HEK293 (cell line): ENCODE measurements at regions not wholly inside any gene's neighbourhood (a gene's known extent, or its start where the extent isn't known, plus 50 kb on each side); places are given as distances from the start of the nearest gene placed in this dataset.

Source experiments
- CTCF ChIA-PET: fragments of 350-600 bp; formaldehyde crosslinking; extraction: SDS; loops from one replicate; lab custom pipeline; 2021; ENCODE audit warnings: antibody characterized with exemption; lab: Yijun Ruan, JAX
- POLR2A ChIA-PET: fragments of 300-600 bp; formaldehyde crosslinking; extraction: SDS; loops from one replicate; lab custom pipeline; 2020; ENCODE audit warnings: antibody characterized with exemption, inconsistent platforms; lab: Yijun Ruan, JAX
- H3K27ac ChIP-seq: fragments of 200-500 bp; sonication (Bioruptor generic); 2 replicates; pipeline ENCODE4 v1.5.1; 2014; ENCODE audit warnings: low read depth, low read length, control low read depth, inconsistent platforms; ENCODE audit errors: extremely low read depth
- H3K36me3 ChIP-seq, 2 experiments: fragments of 200-500 bp in 1 of 2; sonication (Bioruptor generic) in 1 of 2; 1 replicate in 1 of 2; 2 replicates in 1 of 2; pipeline ENCODE4 v1.5.1; 2014 to 2017; ENCODE audit warnings: inconsistent platforms in 2 of 2, low read length in 2 of 2; ENCODE audit not compliant: control insufficient read depth in 2 of 2, insufficient read depth in 1 of 2
- H3K4me1 ChIP-seq: fragments of 200-500 bp; sonication (Bioruptor generic); 2 replicates; pipeline ENCODE4 v1.5.1; 2014; ENCODE audit warnings: mild to moderate bottlenecking, low read length, inconsistent platforms; ENCODE audit not compliant: control insufficient read depth, insufficient read depth
- H3K4me3 ChIP-seq: 2 replicates; pipeline ENCODE4 v1.5.1; 2011; ENCODE audit warnings: low read depth, mild to moderate bottlenecking, control low read depth, low read length, moderate library complexity
- H3K9me3 ChIP-seq: fragments of 200-500 bp; sonication (Bioruptor generic); 2 replicates; pipeline ENCODE4 v1.5.1; 2014; ENCODE audit warnings: low read depth, low read length, inconsistent platforms; ENCODE audit not compliant: control insufficient read depth, insufficient read depth
- ATF2 ChIP-seq: fragments of 450-650 bp; formaldehyde crosslinking; IDR thresholded peaks from 2 replicates; pipeline ENCODE4 v1.5.1; 2016; ENCODE audit warnings: missing biosample characterization, missing genetic modification characterization, low read depth
- HOXC10 ChIP-seq: sonication (generic); formaldehyde crosslinking; IDR thresholded peaks from 2 replicates; pipeline ENCODE4 v1.8.1; 2023; ENCODE audit warnings: mild to moderate bottlenecking, missing genetic modification reagents
- HOXD13 ChIP-seq: sonication (generic); formaldehyde crosslinking; IDR thresholded peaks from 2 replicates; pipeline ENCODE4 v1.8.0; 2022; ENCODE audit warnings: missing genetic modification reagents, borderline replicate concordance
- KLF16 ChIP-seq: fragments of 450-650 bp; formaldehyde crosslinking; IDR thresholded peaks from 2 replicates; pipeline ENCODE4 v1.5.1; 2017; ENCODE audit warnings: missing biosample characterization, missing genetic modification characterization
- ZBTB21 ChIP-seq: fragments of 450-650 bp; formaldehyde crosslinking; IDR thresholded peaks from 2 replicates; pipeline ENCODE4 v1.5.1; 2017; ENCODE audit warnings: missing biosample characterization, missing genetic modification characterization
- ZBTB26 ChIP-seq: fragments of 450-650 bp; formaldehyde crosslinking; optimal IDR thresholded peaks from 2 replicates; pipeline ENCODE3; 2016; ENCODE audit warnings: missing biosample characterization, mild to moderate bottlenecking, missing genetic modification characterization
- ZBTB44 ChIP-seq: fragments of 450-650 bp; IDR thresholded peaks from 2 replicates; pipeline ENCODE4 v1.5.1; 2018; ENCODE audit warnings: missing biosample characterization, mild to moderate bottlenecking, missing genetic modification characterization
- ZBTB49 ChIP-seq: fragments of 450-650 bp; formaldehyde crosslinking; IDR thresholded peaks from 2 replicates; pipeline ENCODE4 v1.5.1; 2016; ENCODE audit warnings: missing biosample characterization, missing genetic modification characterization, low read depth
- ZFP41 ChIP-seq: fragments of 450-650 bp; formaldehyde crosslinking; IDR thresholded peaks from 2 replicates; pipeline ENCODE4 v1.5.1; 2016; ENCODE audit warnings: missing biosample characterization, missing genetic modification characterization, borderline replicate concordance
- ZNF248 ChIP-seq: fragments of 450-650 bp; formaldehyde crosslinking; IDR thresholded peaks from 2 replicates; pipeline ENCODE4 v1.5.1; 2017; ENCODE audit warnings: missing biosample characterization, missing genetic modification characterization
- ZNF266 ChIP-seq: fragments of 450-650 bp; formaldehyde crosslinking; IDR thresholded peaks from 2 replicates; pipeline ENCODE4 v1.5.1; 2016; ENCODE audit warnings: missing biosample characterization, missing genetic modification characterization, low read depth
- ZNF280C ChIP-seq: fragments of 450-650 bp; formaldehyde crosslinking; IDR thresholded peaks from 2 replicates; pipeline ENCODE4 v1.5.1; 2016; ENCODE audit warnings: missing biosample characterization, missing genetic modification characterization
- ZNF416 ChIP-seq: fragments of 450-650 bp; formaldehyde crosslinking; IDR thresholded peaks from 2 replicates; pipeline ENCODE4 v1.5.1; 2016; ENCODE audit warnings: missing biosample characterization, missing genetic modification characterization
- ZNF423 ChIP-seq: fragments of 450-650 bp; formaldehyde crosslinking; IDR thresholded peaks from 2 replicates; pipeline ENCODE4 v1.5.1; 2016; ENCODE audit warnings: missing biosample characterization, missing genetic modification characterization
- ZNF513 ChIP-seq: fragments of 450-650 bp; IDR thresholded peaks from 2 replicates; pipeline ENCODE4 v1.5.1; 2018; ENCODE audit warnings: missing biosample characterization, missing genetic modification characterization
- ZNF530 ChIP-seq: fragments of 450-650 bp; formaldehyde crosslinking; IDR thresholded peaks from 2 replicates; pipeline ENCODE4 v1.5.1; 2016; ENCODE audit warnings: low read depth, missing biosample characterization, missing genetic modification characterization
- ZNF544 ChIP-seq: fragments of 450-650 bp; formaldehyde crosslinking; IDR thresholded peaks from 2 replicates; pipeline ENCODE4 v1.5.0; 2017; ENCODE audit warnings: missing biosample characterization, missing genetic modification characterization
- ZNF664 ChIP-seq: fragments of 450-650 bp; formaldehyde crosslinking; IDR thresholded peaks from 2 replicates; pipeline ENCODE4 v1.5.1; 2016; ENCODE audit warnings: missing biosample characterization, missing genetic modification characterization
- ZNF670 ChIP-seq: fragments of 450-650 bp; formaldehyde crosslinking; IDR thresholded peaks from 2 replicates; pipeline ENCODE4 v1.5.1; 2016; ENCODE audit warnings: missing biosample characterization, missing genetic modification characterization, low read depth
- ZNF692 ChIP-seq: fragments of 450-650 bp; formaldehyde crosslinking; IDR thresholded peaks from 2 replicates; pipeline ENCODE4 v1.5.1; 2016; ENCODE audit warnings: missing biosample characterization, missing genetic modification characterization
- ZNF837 ChIP-seq: fragments of 450-650 bp; formaldehyde crosslinking; IDR thresholded peaks from 2 replicates; pipeline ENCODE4 v1.5.1; 2016; ENCODE audit warnings: missing biosample characterization, missing genetic modification characterization

- ChIA-PET CTCF (interaction anchor here (1.0 kb wide), 1 partner anchor 1526 kb away, joined by 3 read pairs; no protein-coding TSS in a partner anchor), POLR2A (no interaction called here)
- Histone ChIP-seq H3K9me3 (no peaks in the 10 kb centered on the region), H3K4me3 (no peak overlapping the region), H3K36me3 (no peaks in the 10 kb centered on the region), H3K27ac (no peak overlapping the region), H3K4me1 (no peaks in the 10 kb centered on the region)
- TF ChIP-seq ZNF266 (tag by site-specific recombination) (no peak), ZNF248 (tag by site-specific recombination) (no peak), ZNF530 (tag by site-specific recombination) (no peak), ZNF416 (tag by site-specific recombination) (no peak), ZNF670 (tag by site-specific recombination) (no peak), ZNF664 (tag by site-specific recombination) (no peak), ZNF544 (tag by site-specific recombination) (no peak), ZBTB21 (tag by site-specific recombination) (no peak), ZBTB44 (no peak), ZBTB49 (tag by site-specific recombination) (no peak), HOXC10 (CRISPR knock-in tag) (no peak), KLF16 (no peak), ZNF423 (tag by site-specific recombination) (no peak), HOXD13 (CRISPR knock-in tag) (no peak), ZFP41 (tag by site-specific recombination) (no peak), ZNF837 (tag by site-specific recombination) (no peak), ZNF280C (no peak), ZNF692 (tag by site-specific recombination) (no peak)
These were observed 217.4 kb upstream of the DIO2 start for GRCh38 chr14:80428671-80429070.

- no peak overlapping the region for H3K27ac ChIP-seq
- no peak overlapping the region for H3K4me3 ChIP-seq
- ChIA-PET POLR2A (no interaction called here), CTCF (no interaction called here)
- H3K36me3 ChIP-seq: no peaks in the 10 kb centered on the region
- H3K9me3 ChIP-seq: no peaks in the 10 kb centered on the region
- no peaks in the 10 kb centered on the region for H3K4me1 ChIP-seq
- TF ChIP-seq ZNF513 (tag by site-specific recombination) (no peak), ATF2 (tag by site-specific recombination) (no peak), ZNF280C (no peak), ZBTB26 (tag by site-specific recombination) (no peak)
These were observed 216.9 kb upstream of the DIO2 start for GRCh38 chr14:80428171-80428570.
